ENCODE measurements at regions not wholly inside any gene's neighbourhood (a gene's known extent, or its start where the extent isn't known, plus 50 kb on each side); places are given as distances from the start of the nearest gene placed in this dataset.

GRCh38 chr6:803191-803977 is 110.4 kb upstream of the EXOC2 start:
- TF ChIP-seq CTCF (IDR thresholded peaks at IDR 0.05; ENCODE audit: insufficient read depth, low read length) = no peak
- no peak for TF ChIP-seq POLR2AphosphoS5 (IDR thresholded peaks at IDR 0.05; ENCODE audit: low read depth)
- no peak for TF ChIP-seq REST (IDR thresholded peaks at IDR 0.05; ENCODE audit: insufficient replicate concordance, low read depth)
- no peak for TF ChIP-seq GABPA (IDR thresholded peaks at IDR 0.05; ENCODE audit: low read depth)

Measured in HL-60 (cell line).